GM19397 (cell line): ENCODE measurements at regions not wholly inside any gene's neighbourhood (a gene's known extent, or its start where the extent isn't known, plus 50 kb on each side); places are given as distances from the start of the nearest gene placed in this dataset.

ENCODE experiments used
- ATAC-seq: cut with Tn5 transposase; IDR thresholded peaks from one replicate; pipeline ENCODE4 v1.9.1; 2021; ENCODE audit warnings: mild to moderate bottlenecking, moderate library complexity; ENCODE audit not compliant: unreplicated experiment

GRCh38 chr4:112982680-112983079, 66.8 kb upstream of the ANK2 start:
- no peak for ATAC-seq

DNA sequence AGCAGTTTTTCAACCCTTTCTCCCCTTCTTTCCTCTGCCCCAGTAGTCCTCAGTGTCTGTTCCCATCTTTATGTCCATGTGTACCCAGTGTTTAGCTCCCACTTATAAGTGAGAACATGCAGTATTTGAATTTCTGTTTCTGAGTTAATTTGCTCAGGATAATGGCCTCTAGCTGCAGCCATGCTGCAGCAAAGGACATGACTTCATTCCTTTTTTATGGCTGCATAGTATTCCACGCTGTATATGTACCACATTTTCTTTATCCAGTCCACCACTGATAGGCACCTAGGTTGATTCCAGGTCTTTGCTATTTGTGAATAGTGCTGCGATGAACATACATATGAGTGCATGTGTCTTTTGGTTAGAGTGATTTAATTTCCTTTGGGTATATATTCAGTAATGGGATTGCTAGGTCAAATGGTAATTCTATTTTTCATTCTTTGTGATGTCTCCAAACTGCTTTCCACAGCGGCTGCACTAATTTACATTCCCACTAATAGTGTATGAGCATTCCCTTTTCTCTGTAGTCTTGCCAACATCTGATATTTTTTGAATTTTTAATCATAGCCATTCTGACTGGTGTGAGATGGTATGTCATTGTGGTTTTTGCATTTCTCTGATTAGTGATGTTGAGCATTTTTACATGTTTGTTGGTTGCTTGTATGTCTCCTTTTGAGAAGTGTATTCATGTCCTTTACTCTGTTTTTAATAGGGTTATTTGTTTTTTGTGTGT, 54.6 kb upstream of the ANK2 start:
- no peak for ATAC-seq
